HAP-1 (cell line): ENCODE measurements at regions not wholly inside any gene's neighbourhood (a gene's known extent, or its start where the extent isn't known, plus 50 kb on each side); places are given as distances from the start of the nearest gene placed in this dataset.
A peak's percentile ranks its signal among the peaks of the same experiment; 100 is the strongest.

ENCODE experiments used
- DNase-seq, 2 experiments: peaks; one replicate each; pipeline ENCODE4 v3.0.0-alpha.2; 2016 to 2020; ENCODE audit warnings: low spot score in 2 of 2
- H3K27me3 ChIP-seq: fragments of 250-450 bp; sonication (Bioruptor Pico); 2 replicates; pipeline ENCODE4 v1.5.1; 2020; ENCODE audit warnings: low read depth, mild to moderate bottlenecking, moderate library complexity
- H3K36me3 ChIP-seq: fragments of 250-450 bp; sonication (Bioruptor Pico); replicated peaks from 2 replicates; pipeline ENCODE4 v1.5.1; 2020; ENCODE audit warnings: mild to moderate bottlenecking
- H3K4me1 ChIP-seq: fragments of 250-450 bp; sonication (Bioruptor Pico); 2 replicates; pipeline ENCODE4 v1.5.1; 2020; ENCODE audit warnings: mild to moderate bottlenecking
- H3K4me3 ChIP-seq: fragments of 250-450 bp; sonication (Bioruptor Pico); 2 replicates; pipeline ENCODE4 v1.5.1; 2020; ENCODE audit warnings: mild to moderate bottlenecking, moderate library complexity
- H3K9me3 ChIP-seq: fragments of 250-450 bp; sonication (Bioruptor Pico); 2 replicates; pipeline ENCODE4 v1.5.1; 2020; ENCODE audit warnings: mild to moderate bottlenecking, moderate library complexity
- in situ Hi-C: fragments of 300-500 bp; cut with MboI; formaldehyde crosslinking; loops from 3 replicates; pipeline ENCODE4 v1.14.3; 2020; ENCODE audit warnings: low sequenced_read_pairs, inconsistent platforms, mixed read lengths

GRCh38 chr3:117486719-117487716 is 777.4 kb downstream of the TUSC7 start:
- in situ Hi-C loops: no loop called here
- no peak for DNase-seq
- Histone ChIP-seq H3K9me3 (no peaks in the 10 kb centered on the region), H3K36me3 (no peaks in the 10 kb centered on the region), H3K4me3 (no peak overlapping the region), H3K27me3 (peaks cover 3% of the 10 kb centered on the region; the same call in 1 of the 2 replicates), H3K4me1 (peaks cover 3% of the 10 kb centered on the region)

GRCh38 chr3:117488983-117489382 is 779.4 kb downstream of the TUSC7 start:
- no peaks in the 10 kb centered on the region for H3K36me3 ChIP-seq
- H3K4me3 ChIP-seq: no peak overlapping the region
- peaks cover 3% of the 10 kb centered on the region; the same call in 1 of the 2 replicates for H3K27me3 ChIP-seq
- in situ Hi-C loops: no loop called here
- H3K9me3 ChIP-seq: no peaks in the 10 kb centered on the region
- H3K4me1 ChIP-seq: no peaks in the 10 kb centered on the region
- DNase-seq: no peak

- H3K27me3 ChIP-seq: peaks cover 3% of the 10 kb centered on the region; the same call in 1 of the 2 replicates
- DNase-seq: no peak
- H3K4me1 ChIP-seq: no peaks in the 10 kb centered on the region
- in situ Hi-C loops: no loop called here
- no peaks in the 10 kb centered on the region for H3K36me3 ChIP-seq
- H3K4me3 ChIP-seq: no peak overlapping the region
- no peaks in the 10 kb centered on the region for H3K9me3 ChIP-seq
Observed at GRCh38 chr3:117489663-117490079, 780.1 kb downstream of the TUSC7 start.

- Histone ChIP-seq H3K9me3 (no peaks in the 10 kb centered on the region), H3K4me3 (no peak overlapping the region), H3K36me3 (no peaks in the 10 kb centered on the region), H3K4me1 (no peaks in the 10 kb centered on the region), H3K27me3 (peaks cover 3% of the 10 kb centered on the region; the same call in 1 of the 2 replicates)
- DNase-seq: no peak
- in situ Hi-C loops: no loop called here
Observed at GRCh38 chr3:117490716-117491115, 781.1 kb downstream of the TUSC7 start.

GRCh38 chr3:117495620-117496019 is 786.0 kb downstream of the TUSC7 start:
- no peak overlapping the region for H3K4me3 ChIP-seq
- H3K4me1 ChIP-seq: no peaks in the 10 kb centered on the region
- H3K27me3 ChIP-seq: no peaks in the 10 kb centered on the region
- in situ Hi-C loops: no loop called here
- H3K36me3 ChIP-seq: no peaks in the 10 kb centered on the region
- DNase-seq: no peak
- no peaks in the 10 kb centered on the region for H3K9me3 ChIP-seq

GRCh38 chr3:117499189-117499870 is 789.8 kb downstream of the TUSC7 start:
- DNase-seq: no peak
- Histone ChIP-seq H3K27me3 (no peaks in the 10 kb centered on the region), H3K36me3 (no peaks in the 10 kb centered on the region), H3K9me3 (no peaks in the 10 kb centered on the region), H3K4me3 (no peak overlapping the region), H3K4me1 (no peaks in the 10 kb centered on the region)
- in situ Hi-C loops: no loop called here

- Histone ChIP-seq H3K4me3 (no peak overlapping the region), H3K4me1 (no peaks in the 10 kb centered on the region), H3K9me3 (no peaks in the 10 kb centered on the region), H3K36me3 (no peaks in the 10 kb centered on the region), H3K27me3 (0 out of 2 replicates have a peak, but pooled peaks cover 2% of the 10 kb centered on the region)
- in situ Hi-C loops: no loop called here
- no peak for DNase-seq
Observed at GRCh38 chr3:117507958-117508357, 798.4 kb downstream of the TUSC7 start.

- H3K27me3 ChIP-seq: peaks cover 2% of the 10 kb centered on the region; the same call in 1 of the 2 replicates
- H3K9me3 ChIP-seq: no peaks in the 10 kb centered on the region
- no peak overlapping the region for H3K4me3 ChIP-seq
- no peak for DNase-seq
- no peaks in the 10 kb centered on the region for H3K4me1 ChIP-seq
- in situ Hi-C loops: no loop called here
- no peaks in the 10 kb centered on the region for H3K36me3 ChIP-seq
Observed at GRCh38 chr3:117509858-117510257, 800.3 kb downstream of the TUSC7 start.

GRCh38 chr3:117510396-117510795 is 800.8 kb downstream of the TUSC7 start:
- no peak overlapping the region for H3K4me3 ChIP-seq
- no peaks in the 10 kb centered on the region for H3K36me3 ChIP-seq
- DNase-seq: no peak
- H3K27me3 ChIP-seq: peaks cover 2% of the 10 kb centered on the region; the same call in 1 of the 2 replicates
- no peaks in the 10 kb centered on the region for H3K9me3 ChIP-seq
- in situ Hi-C loops: no loop called here
- H3K4me1 ChIP-seq: no peaks in the 10 kb centered on the region

- DNase-seq: no peak
- in situ Hi-C loops: no loop called here
- Histone ChIP-seq H3K36me3 (no peaks in the 10 kb centered on the region), H3K27me3 (peaks cover 8% of the 10 kb centered on the region), H3K4me1 (no peaks in the 10 kb centered on the region), H3K4me3 (no peak overlapping the region), H3K9me3 (no peaks in the 10 kb centered on the region)
Observed at GRCh38 chr3:117512975-117513374, 803.4 kb downstream of the TUSC7 start.

GRCh38 chr3:117515309-117515708 is 805.7 kb downstream of the TUSC7 start:
- peaks cover 9% of the 10 kb centered on the region for H3K4me1 ChIP-seq
- in situ Hi-C loops: no loop called here
- no peaks in the 10 kb centered on the region for H3K36me3 ChIP-seq
- no peak overlapping the region for H3K4me3 ChIP-seq
- H3K27me3 ChIP-seq: peaks cover 20% of the 10 kb centered on the region
- no peak for DNase-seq
- H3K9me3 ChIP-seq: no peaks in the 10 kb centered on the region

- in situ Hi-C loops: no loop called here
- no peak overlapping the region for H3K4me3 ChIP-seq
- peaks cover 25% of the 10 kb centered on the region for H3K27me3 ChIP-seq
- DNase-seq: no peak
- no peaks in the 10 kb centered on the region for H3K9me3 ChIP-seq
- peaks cover 15% of the 10 kb centered on the region for H3K4me1 ChIP-seq
- H3K36me3 ChIP-seq: no peaks in the 10 kb centered on the region
Observed at GRCh38 chr3:117518364-117518763, 808.8 kb downstream of the TUSC7 start.

GRCh38 chr3:117519776-117520175 is 810.2 kb downstream of the TUSC7 start:
- DNase-seq: peak in 1 of 2 experiments; percentile 78
- Histone ChIP-seq H3K4me3 (no peak overlapping the region), H3K9me3 (no peaks in the 10 kb centered on the region), H3K4me1 (peaks cover 15% of the 10 kb centered on the region), H3K27me3 (peaks cover 25% of the 10 kb centered on the region), H3K36me3 (no peaks in the 10 kb centered on the region)
- in situ Hi-C loops: no loop called here

GRCh38 chr3:117520582-117520981 is 811.0 kb downstream of the TUSC7 start:
- H3K9me3 ChIP-seq: no peaks in the 10 kb centered on the region
- no peaks in the 10 kb centered on the region for H3K36me3 ChIP-seq
- in situ Hi-C loops: no loop called here
- H3K4me3 ChIP-seq: no peak overlapping the region
- H3K4me1 ChIP-seq: peaks cover 15% of the 10 kb centered on the region
- peaks cover 23% of the 10 kb centered on the region for H3K27me3 ChIP-seq
- DNase-seq: peak in 1 of 2 experiments; percentile 9
